Mucosa of stomach (tissue), 1 donor: ENCODE measurements at regions not wholly inside any gene's neighbourhood (a gene's known extent, or its start where the extent isn't known, plus 50 kb on each side); places are given as distances from the start of the nearest gene placed in this dataset.

Source experiments
- H3K27me3 ChIP-seq: one replicate; pipeline ENCODE4 v1.7.0; 2013; ENCODE audit warnings: mild to moderate bottlenecking, low read length; ENCODE audit not compliant: control insufficient read depth, insufficient read depth
- H3K36me3 ChIP-seq: one replicate; pipeline ENCODE4 v1.7.0; 2013; ENCODE audit warnings: low read length; ENCODE audit not compliant: control insufficient read depth, insufficient read depth
- H3K4me1 ChIP-seq: one replicate; pipeline ENCODE4 v1.7.0; 2013; ENCODE audit warnings: mild to moderate bottlenecking, low read length; ENCODE audit not compliant: control insufficient read depth, insufficient read depth
- H3K4me3 ChIP-seq: one replicate; pipeline ENCODE4 v1.7.0; 2013; ENCODE audit warnings: low read length
- H3K9ac ChIP-seq: one replicate; pipeline ENCODE4 v1.7.0; 2013; ENCODE audit warnings: mild to moderate bottlenecking, low read length, moderate library complexity
- H3K9me3 ChIP-seq: one replicate; pipeline ENCODE4 v1.7.0; 2013; ENCODE audit warnings: mild to moderate bottlenecking, low read length, moderate library complexity; ENCODE audit not compliant: control insufficient read depth
- donor health status: Pancreatic carcinoma.

DNA sequence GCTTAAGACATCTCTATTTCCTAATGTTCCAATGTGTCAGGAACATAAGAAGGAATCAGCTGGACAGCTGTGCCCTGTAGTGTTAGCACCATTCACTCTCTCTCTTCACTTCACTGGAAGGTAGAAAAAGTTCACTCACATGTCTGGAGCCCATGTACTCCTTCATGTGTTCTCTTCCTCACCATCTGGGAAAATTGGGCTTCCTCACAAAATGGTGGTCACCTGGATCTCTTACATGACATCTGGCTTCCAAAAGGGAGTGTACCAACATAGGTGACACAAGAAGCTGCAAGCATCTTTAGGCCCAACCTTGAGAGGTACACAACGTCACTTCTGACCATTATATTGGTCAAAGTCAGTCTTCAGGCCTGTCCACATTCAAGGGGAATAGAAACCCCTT, 882.6 kb downstream of the LTN1 start:
- Histone ChIP-seq H3K4me3 (no peak overlapping the region), H3K36me3 (no peaks in the 10 kb centered on the region), H3K4me1 (no peaks in the 10 kb centered on the region), H3K27me3 (no peaks in the 10 kb centered on the region), H3K9me3 (no peaks in the 10 kb centered on the region), H3K9ac (no peak overlapping the region)

DNA sequence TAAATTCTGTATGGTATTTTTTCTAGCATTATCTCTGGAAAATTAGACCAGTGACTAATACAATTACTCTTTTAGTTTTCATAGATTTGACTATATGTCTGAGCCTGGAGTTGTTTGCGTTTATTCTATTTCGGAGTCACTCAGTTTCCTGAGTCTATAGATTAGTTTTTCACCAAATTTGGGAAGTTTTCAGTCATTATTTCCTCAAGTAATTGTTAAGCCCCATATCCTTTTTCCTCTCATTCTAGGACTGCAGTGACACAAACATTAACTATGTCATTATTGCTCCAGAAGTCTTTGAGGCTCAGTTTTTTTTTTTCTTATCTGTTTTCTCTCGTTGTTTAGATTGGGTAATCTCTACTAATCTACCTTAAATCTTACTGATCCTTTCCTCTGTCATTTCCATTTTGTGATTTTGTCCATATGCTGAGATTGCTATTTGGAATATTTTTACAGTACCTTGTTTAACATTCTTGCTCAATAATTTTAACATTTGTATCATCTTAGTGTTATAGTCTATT, 886.2 kb downstream of the LTN1 start:
- no peaks in the 10 kb centered on the region for H3K27me3 ChIP-seq
- H3K4me3 ChIP-seq = no peak overlapping the region
- H3K9ac ChIP-seq = no peak overlapping the region
- H3K4me1 ChIP-seq = no peaks in the 10 kb centered on the region
- H3K36me3 ChIP-seq = no peaks in the 10 kb centered on the region
- H3K9me3 ChIP-seq = no peaks in the 10 kb centered on the region

DNA sequence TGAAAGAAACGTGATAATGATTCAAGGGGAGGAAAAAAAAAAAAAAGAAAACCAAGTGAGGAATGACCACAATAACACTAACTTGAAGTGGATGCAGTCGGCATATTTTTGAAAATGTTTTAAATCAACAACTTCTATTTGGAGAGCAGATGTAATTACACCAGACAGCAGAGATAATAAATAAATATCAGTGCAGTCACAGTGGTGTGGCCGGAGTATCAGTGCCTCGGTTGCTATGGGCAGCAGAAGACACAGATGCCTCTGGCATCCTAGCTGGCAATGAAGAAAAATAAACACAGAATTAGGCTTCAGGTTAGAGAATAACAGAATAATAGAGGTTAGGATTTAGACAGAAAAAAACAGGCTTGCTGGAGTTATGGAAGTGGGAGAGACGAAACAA, 888.3 kb downstream of the LTN1 start:
- Histone ChIP-seq H3K9ac (no peak overlapping the region), H3K27me3 (no peaks in the 10 kb centered on the region), H3K4me1 (no peaks in the 10 kb centered on the region), H3K36me3 (no peaks in the 10 kb centered on the region), H3K4me3 (no peak overlapping the region), H3K9me3 (no peaks in the 10 kb centered on the region)

GRCh38 chr21:28100366-28100765, 892.3 kb downstream of the LTN1 start:
- Histone ChIP-seq H3K4me3 (no peak overlapping the region), H3K27me3 (no peaks in the 10 kb centered on the region), H3K9ac (no peak overlapping the region), H3K9me3 (no peaks in the 10 kb centered on the region), H3K36me3 (no peaks in the 10 kb centered on the region), H3K4me1 (no peaks in the 10 kb centered on the region)

- no peaks in the 10 kb centered on the region for H3K27me3 ChIP-seq
- H3K4me3 ChIP-seq = no peak overlapping the region
- no peaks in the 10 kb centered on the region for H3K36me3 ChIP-seq
Measured at GRCh38 chr21:28099001-28099705, 893.5 kb downstream of the LTN1 start.

GRCh38 chr21:28091466-28091865, 901.2 kb downstream of the LTN1 start:
- H3K36me3 ChIP-seq = no peaks in the 10 kb centered on the region
- no peaks in the 10 kb centered on the region for H3K4me1 ChIP-seq
- H3K9me3 ChIP-seq = no peaks in the 10 kb centered on the region
- H3K4me3 ChIP-seq = no peak overlapping the region
- no peak overlapping the region for H3K9ac ChIP-seq
- H3K27me3 ChIP-seq = no peaks in the 10 kb centered on the region

More at GRCh38 chr21:28099001-28099705, 893.5 kb downstream of the LTN1 start:
- Histone ChIP-seq H3K9ac (no peak overlapping the region), H3K9me3 (no peaks in the 10 kb centered on the region), H3K4me1 (no peaks in the 10 kb centered on the region)

- Histone ChIP-seq H3K4me3 (no peak overlapping the region), H3K9ac (no peak overlapping the region), H3K4me1 (no peaks in the 10 kb centered on the region), H3K9me3 (no peaks in the 10 kb centered on the region), H3K27me3 (no peaks in the 10 kb centered on the region), H3K36me3 (no peaks in the 10 kb centered on the region)
Measured at GRCh38 chr21:28090546-28090945, 902.1 kb downstream of the LTN1 start.

DNA sequence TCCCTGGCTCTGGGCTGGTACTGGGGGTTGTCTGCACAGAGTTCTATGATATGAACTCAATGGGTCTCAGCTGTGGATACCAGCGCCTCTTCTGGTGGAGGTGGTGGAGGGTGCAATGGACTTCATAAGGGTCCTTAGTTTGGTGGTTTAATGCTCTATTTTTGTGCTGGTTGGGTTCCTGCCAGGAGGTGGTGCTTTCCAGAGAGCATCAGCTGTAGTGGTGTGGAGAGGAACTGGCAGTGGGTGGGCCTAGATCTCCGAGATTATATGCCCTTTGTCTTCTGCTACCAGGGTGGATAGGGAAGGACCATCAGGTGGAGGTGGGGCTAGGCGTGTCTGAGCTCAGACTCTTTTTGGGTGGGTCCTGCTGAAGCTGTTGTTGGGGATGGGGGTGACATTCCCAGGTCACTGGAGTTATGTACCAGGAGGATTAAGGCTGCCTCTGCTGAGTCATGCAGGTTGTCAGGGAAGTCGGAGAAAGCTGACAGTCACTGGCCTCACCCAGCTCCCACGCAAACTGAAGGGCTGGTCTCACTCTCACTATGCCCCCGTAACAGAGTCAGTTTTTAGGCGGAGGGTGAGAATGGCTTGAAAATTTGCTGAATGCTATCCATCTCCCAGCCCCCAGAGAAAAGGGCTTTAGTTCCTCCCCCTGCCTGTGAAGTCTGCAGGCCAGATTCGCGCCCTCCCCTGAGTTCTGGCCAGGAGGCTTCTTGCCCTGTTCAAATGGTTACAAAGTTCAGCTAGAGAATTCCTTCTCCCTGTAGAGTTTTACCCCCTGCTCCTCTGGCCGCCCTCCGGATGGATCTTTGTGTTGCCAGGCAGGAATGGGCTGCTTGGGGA, 902.9 kb downstream of the LTN1 start:
- Histone ChIP-seq H3K9me3 (no peaks in the 10 kb centered on the region), H3K9ac (no peak overlapping the region), H3K4me1 (no peaks in the 10 kb centered on the region), H3K27me3 (no peaks in the 10 kb centered on the region), H3K36me3 (no peaks in the 10 kb centered on the region), H3K4me3 (no peak overlapping the region)

- Histone ChIP-seq H3K27me3 (no peaks in the 10 kb centered on the region), H3K9ac (no peak overlapping the region), H3K9me3 (no peaks in the 10 kb centered on the region), H3K4me1 (no peaks in the 10 kb centered on the region), H3K4me3 (no peak overlapping the region), H3K36me3 (no peaks in the 10 kb centered on the region)
Measured at GRCh38 chr21:28086861-28087581, 905.7 kb downstream of the LTN1 start.

DNA sequence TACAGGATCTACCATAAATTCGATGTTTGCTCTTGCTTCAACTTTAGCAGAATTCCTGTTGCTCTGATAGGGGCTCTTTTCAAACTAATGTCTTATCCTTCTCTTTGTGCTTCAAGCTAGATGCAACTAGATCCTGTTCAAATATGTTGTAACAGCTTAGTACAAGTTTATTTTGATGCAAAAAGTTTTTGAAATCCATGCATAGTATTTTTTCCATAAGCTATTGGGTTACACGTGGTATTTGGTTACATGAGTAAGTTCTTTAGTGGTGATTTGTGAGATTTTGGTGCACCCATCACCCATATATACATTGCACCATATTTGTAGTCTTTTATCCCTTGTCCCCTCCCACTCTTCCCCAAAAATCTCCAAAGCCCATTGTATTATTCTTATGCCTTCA, 907.7 kb downstream of the LTN1 start:
- Histone ChIP-seq H3K9me3 (no peaks in the 10 kb centered on the region), H3K27me3 (no peaks in the 10 kb centered on the region), H3K4me3 (no peak overlapping the region), H3K36me3 (no peaks in the 10 kb centered on the region), H3K4me1 (no peaks in the 10 kb centered on the region), H3K9ac (no peak overlapping the region)

DNA sequence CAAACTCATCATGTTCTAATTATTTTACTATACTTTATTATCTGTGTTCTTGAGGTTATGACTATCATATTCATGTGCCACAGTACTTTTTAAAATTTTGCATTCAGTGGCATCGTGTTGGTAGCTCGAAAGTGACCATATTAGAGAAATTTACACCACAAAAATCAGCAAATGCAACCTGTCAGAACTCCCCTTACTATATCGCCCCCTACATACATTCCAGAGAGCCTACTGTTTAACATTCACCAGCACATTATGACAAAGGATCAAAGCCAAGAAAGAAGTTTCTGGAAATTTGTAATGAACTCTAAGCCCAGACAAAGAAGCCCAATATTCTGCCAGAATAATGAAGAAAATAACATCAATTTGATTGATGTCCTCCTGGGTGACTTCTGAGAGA, 909.3 kb downstream of the LTN1 start:
- Histone ChIP-seq H3K27me3 (no peaks in the 10 kb centered on the region), H3K9me3 (no peaks in the 10 kb centered on the region), H3K36me3 (no peaks in the 10 kb centered on the region), H3K4me1 (no peaks in the 10 kb centered on the region), H3K9ac (no peak overlapping the region), H3K4me3 (no peak overlapping the region)

GRCh38 chr21:28078126-28078525, 914.6 kb downstream of the LTN1 start:
- H3K4me1 ChIP-seq = no peaks in the 10 kb centered on the region
- H3K9me3 ChIP-seq = no peaks in the 10 kb centered on the region
- H3K4me3 ChIP-seq = no peak overlapping the region
- no peaks in the 10 kb centered on the region for H3K27me3 ChIP-seq
- no peaks in the 10 kb centered on the region for H3K36me3 ChIP-seq
- no peak overlapping the region for H3K9ac ChIP-seq
